Parathyroid adenoma (tissue), 2 donors: ENCODE measurements at regions not wholly inside any gene's neighbourhood (a gene's known extent, or its start where the extent isn't known, plus 50 kb on each side); places are given as distances from the start of the nearest gene placed in this dataset.

Source experiments
- H2AFZ ChIP-seq: fragments of 300-600 bp; sonication (generic); one replicate; pipeline ENCODE4 v1.7.0; 2017; ENCODE audit warnings: antibody characterized with exemption, mild to moderate bottlenecking
- H3K27ac ChIP-seq: fragments of 300-600 bp; sonication (generic); one replicate; pipeline ENCODE4 v1.7.0; 2017
- H3K27me3 ChIP-seq: fragments of 300-600 bp; sonication (generic); one replicate; pipeline ENCODE4 v1.7.0; 2017; ENCODE audit warnings: low read length; ENCODE audit not compliant: control insufficient read depth, insufficient read depth
- H3K36me3 ChIP-seq: fragments of 300-600 bp; sonication (generic); one replicate; pipeline ENCODE4 v1.7.0; 2017; ENCODE audit warnings: low read length; ENCODE audit not compliant: control insufficient read depth, insufficient read depth
- H3K4me1 ChIP-seq: fragments of 300-600 bp; sonication (generic); one replicate; pipeline ENCODE4 v1.7.0; 2017; ENCODE audit warnings: control low read depth
- H3K4me2 ChIP-seq: fragments of 300-600 bp; sonication (generic); one replicate; pipeline ENCODE4 v1.7.0; 2017; ENCODE audit warnings: low read length
- H3K4me3 ChIP-seq: fragments of 300-600 bp; sonication (generic); one replicate; pipeline ENCODE4 v1.7.0; 2017; ENCODE audit warnings: low read depth, low read length
- H3K79me2 ChIP-seq: fragments of 300-600 bp; sonication (generic); one replicate; pipeline ENCODE4 v1.7.0; 2017; ENCODE audit warnings: control low read depth
- H3K9ac ChIP-seq: fragments of 300-600 bp; sonication (generic); one replicate; pipeline ENCODE4 v1.7.0; 2017; ENCODE audit warnings: mild to moderate bottlenecking
- H3K9me3 ChIP-seq: fragments of 300-600 bp; sonication (generic); one replicate; pipeline ENCODE4 v1.7.0; 2017; ENCODE audit warnings: low read length; ENCODE audit not compliant: control insufficient read depth
- TF ChIP-seq, protein P1 (sequence below): fragments of 300-600 bp; sonication (generic); IDR thresholded peaks from one replicate; pipeline ENCODE4 v1.7.0; 2017; ENCODE audit warnings: antibody characterized with exemption, mild to moderate bottlenecking
- donor health status: primary hyperparathyroidism.

DNA sequence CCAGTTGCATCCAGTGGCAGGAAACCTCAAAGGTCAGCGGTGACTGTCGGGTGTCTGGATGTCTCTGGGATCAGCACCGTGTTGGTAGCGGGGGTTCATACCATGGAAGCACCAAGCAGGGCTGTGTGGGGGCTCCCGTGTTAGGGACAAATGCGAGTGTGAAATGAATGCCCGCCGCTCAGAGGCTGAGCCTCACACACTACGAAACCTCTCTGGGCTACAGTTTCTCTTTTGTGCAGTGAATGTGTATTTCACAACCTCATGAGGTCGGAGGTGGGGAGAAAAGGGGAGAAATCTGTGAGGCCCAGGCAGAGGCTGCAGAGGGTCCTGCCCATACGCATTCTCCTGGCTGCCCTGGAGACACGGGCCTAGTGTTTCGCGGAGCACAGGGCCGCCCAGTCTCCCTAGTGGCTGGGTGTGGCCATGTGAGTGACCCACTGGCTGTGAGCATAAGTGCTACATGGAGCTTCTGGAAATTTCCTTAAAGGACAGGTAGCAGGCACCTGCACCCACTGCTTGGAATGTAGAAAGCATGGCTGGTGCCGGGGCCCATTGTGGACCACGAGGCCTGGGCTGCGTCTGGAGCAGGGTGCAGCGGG, 138.0 kb upstream of the GLI2 start:
- no peaks in the 10 kb centered on the region for H3K27me3 ChIP-seq
- H3K9ac ChIP-seq: no peak overlapping the region
- H2AFZ ChIP-seq: no peak overlapping the region
- no peaks in the 10 kb centered on the region for H3K79me2 ChIP-seq
- no peak overlapping the region for H3K4me3 ChIP-seq
- H3K36me3 ChIP-seq: no peaks in the 10 kb centered on the region
- no peaks in the 10 kb centered on the region for H3K4me1 ChIP-seq
- no peak overlapping the region for H3K27ac ChIP-seq
- H3K4me2 ChIP-seq: no peak overlapping the region
- H3K9me3 ChIP-seq: no peaks in the 10 kb centered on the region
- TF ChIP-seq, protein P1, sequence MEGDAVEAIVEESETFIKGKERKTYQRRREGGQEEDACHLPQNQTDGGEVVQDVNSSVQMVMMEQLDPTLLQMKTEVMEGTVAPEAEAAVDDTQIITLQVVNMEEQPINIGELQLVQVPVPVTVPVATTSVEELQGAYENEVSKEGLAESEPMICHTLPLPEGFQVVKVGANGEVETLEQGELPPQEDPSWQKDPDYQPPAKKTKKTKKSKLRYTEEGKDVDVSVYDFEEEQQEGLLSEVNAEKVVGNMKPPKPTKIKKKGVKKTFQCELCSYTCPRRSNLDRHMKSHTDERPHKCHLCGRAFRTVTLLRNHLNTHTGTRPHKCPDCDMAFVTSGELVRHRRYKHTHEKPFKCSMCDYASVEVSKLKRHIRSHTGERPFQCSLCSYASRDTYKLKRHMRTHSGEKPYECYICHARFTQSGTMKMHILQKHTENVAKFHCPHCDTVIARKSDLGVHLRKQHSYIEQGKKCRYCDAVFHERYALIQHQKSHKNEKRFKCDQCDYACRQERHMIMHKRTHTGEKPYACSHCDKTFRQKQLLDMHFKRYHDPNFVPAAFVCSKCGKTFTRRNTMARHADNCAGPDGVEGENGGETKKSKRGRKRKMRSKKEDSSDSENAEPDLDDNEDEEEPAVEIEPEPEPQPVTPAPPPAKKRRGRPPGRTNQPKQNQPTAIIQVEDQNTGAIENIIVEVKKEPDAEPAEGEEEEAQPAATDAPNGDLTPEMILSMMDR: no peak

DNA sequence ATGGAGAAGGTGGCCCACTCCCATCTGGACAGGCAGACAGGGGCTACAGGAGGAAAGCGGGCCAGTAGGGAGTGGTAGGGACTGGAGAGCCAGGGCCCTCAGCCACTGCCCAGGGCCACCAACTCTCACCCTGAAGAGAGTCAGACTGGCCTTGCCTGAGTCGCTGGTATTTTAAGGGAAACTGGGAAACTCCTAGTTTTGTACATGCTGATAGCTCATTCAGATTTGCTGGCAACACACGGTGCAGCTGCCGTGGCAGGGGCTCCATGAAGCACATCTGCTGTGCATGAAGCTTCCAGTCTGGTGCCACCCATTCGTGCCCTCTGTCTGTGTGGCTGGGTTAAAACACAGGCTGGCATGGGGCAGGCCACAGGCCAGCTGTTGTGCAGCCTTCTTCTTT, 137.3 kb upstream of the GLI2 start:
- no peak overlapping the region for H3K4me2 ChIP-seq
- no peaks in the 10 kb centered on the region for H3K9me3 ChIP-seq
- TF ChIP-seq, protein P1: no peak
- H3K4me3 ChIP-seq: no peak overlapping the region
- H2AFZ ChIP-seq: no peak overlapping the region
- no peaks in the 10 kb centered on the region for H3K36me3 ChIP-seq
- no peaks in the 10 kb centered on the region for H3K79me2 ChIP-seq
- H3K9ac ChIP-seq: no peak overlapping the region
- H3K27me3 ChIP-seq: no peaks in the 10 kb centered on the region
- H3K4me1 ChIP-seq: no peaks in the 10 kb centered on the region
- H3K27ac ChIP-seq: no peak overlapping the region

DNA sequence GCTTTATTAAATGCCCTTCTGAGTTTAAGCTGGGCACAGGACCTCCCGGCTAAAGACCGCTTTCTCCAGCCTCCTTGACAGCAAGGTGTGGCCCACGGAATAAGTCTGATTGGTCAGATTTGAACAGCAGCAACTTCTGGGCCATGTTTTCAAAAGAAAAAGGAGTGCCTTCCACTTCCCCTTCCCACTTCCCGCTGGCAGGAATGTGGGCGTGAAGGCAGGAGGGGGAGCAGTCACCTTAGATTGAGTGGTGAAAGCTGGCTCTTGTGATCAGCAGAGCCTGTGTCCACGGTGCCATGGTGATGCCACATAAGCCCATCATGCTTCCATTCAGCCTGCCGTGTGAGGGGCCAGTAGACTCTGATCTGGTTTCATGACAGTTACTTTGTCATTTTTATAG, 136.6 kb upstream of the GLI2 start:
- Histone ChIP-seq H3K79me2 (no peaks in the 10 kb centered on the region), H2AFZ (no peak overlapping the region), H3K27me3 (no peaks in the 10 kb centered on the region), H3K27ac (no peak overlapping the region), H3K9ac (no peak overlapping the region), H3K4me2 (no peak overlapping the region), H3K36me3 (no peaks in the 10 kb centered on the region), H3K4me3 (no peak overlapping the region), H3K4me1 (no peaks in the 10 kb centered on the region), H3K9me3 (no peaks in the 10 kb centered on the region)
- TF ChIP-seq, protein P1: no peak

DNA sequence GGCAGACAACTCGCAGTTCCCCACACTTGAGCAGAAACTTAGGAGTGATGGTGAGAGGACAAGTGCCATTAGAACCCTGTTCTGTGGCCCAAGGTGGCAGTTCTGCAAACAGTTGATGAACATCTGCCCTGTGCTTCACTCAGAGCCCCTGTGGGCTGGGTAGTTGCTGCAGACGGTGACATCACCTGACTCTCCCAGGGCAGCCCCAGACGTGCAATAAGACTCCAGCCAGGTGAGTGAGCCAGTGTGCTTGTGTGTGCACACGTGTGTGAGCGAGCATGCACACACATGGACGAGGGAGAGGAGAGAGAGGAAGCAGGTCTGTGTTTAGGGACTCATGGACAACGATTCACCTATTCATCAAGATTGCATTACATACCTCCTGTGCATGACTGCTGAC, 136.0 kb upstream of the GLI2 start:
- H3K4me1 ChIP-seq: no peaks in the 10 kb centered on the region
- no peaks in the 10 kb centered on the region for H3K27me3 ChIP-seq
- no peaks in the 10 kb centered on the region for H3K36me3 ChIP-seq
- TF ChIP-seq, protein P1: no peak
- no peak overlapping the region for H3K9ac ChIP-seq
- no peak overlapping the region for H3K27ac ChIP-seq
- no peak overlapping the region for H3K4me2 ChIP-seq
- no peak overlapping the region for H2AFZ ChIP-seq
- H3K4me3 ChIP-seq: no peak overlapping the region
- no peaks in the 10 kb centered on the region for H3K9me3 ChIP-seq
- no peaks in the 10 kb centered on the region for H3K79me2 ChIP-seq

DNA sequence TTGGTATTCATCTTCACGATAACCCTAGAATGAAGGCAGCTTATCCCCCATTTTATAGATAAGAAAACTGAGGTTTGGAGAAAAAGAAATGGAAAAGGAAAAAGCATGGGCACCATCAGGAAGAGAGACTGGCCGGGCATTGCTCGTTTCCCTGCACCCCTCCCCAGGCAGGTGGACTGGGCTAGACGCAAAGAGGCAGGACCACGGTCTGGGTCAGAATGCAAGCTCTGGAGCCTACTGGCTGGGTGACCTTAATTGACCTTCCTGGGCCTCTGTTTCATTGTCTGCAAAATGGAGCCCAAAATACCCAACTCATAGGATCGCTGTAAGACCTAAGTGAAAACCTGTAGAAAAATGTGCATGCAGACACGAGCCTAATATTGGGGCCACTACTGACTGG, 135.3 kb upstream of the GLI2 start:
- TF ChIP-seq, protein P1: no peak
- Histone ChIP-seq H3K9me3 (no peaks in the 10 kb centered on the region), H3K4me2 (no peak overlapping the region), H3K27ac (no peak overlapping the region), H3K36me3 (no peaks in the 10 kb centered on the region), H3K4me3 (no peak overlapping the region), H3K27me3 (no peaks in the 10 kb centered on the region), H2AFZ (no peak overlapping the region), H3K79me2 (no peaks in the 10 kb centered on the region), H3K4me1 (no peaks in the 10 kb centered on the region), H3K9ac (no peak overlapping the region)
